Breast epithelium (tissue), 3 donors: ENCODE measurements at regions not wholly inside any gene's neighbourhood (a gene's known extent, or its start where the extent isn't known, plus 50 kb on each side); places are given as distances from the start of the nearest gene placed in this dataset.

Experiments used
- CTCF ChIP-seq, 3 donors: fragments of 450-650 bp; IDR thresholded peaks; one replicate each; pipeline ENCODE4 v1.5.1; 2016 to 2017; ENCODE audit warnings: antibody characterized with exemption in 3 of 3, mild to moderate bottlenecking in 3 of 3, moderate library complexity in 3 of 3
- POLR2A ChIP-seq: fragments of 450-650 bp; IDR thresholded peaks from one replicate; pipeline ENCODE4 v1.6.1; 2016; ENCODE audit warnings: antibody characterized with exemption, mild to moderate bottlenecking, moderate library complexity
- POLR2AphosphoS5 ChIP-seq, 3 donors: sonication (generic); formaldehyde crosslinking; IDR thresholded peaks; one replicate each; pipeline ENCODE4 v1.6.1; 2017; ENCODE audit warnings: antibody characterized with exemption in 3 of 3

GRCh38 chr7:49486974-49487829 lies 286.2 kb upstream of the VWC2 start:
- TF ChIP-seq CTCF (IDR thresholded peaks at IDR 0.05): no peak
- TF ChIP-seq POLR2AphosphoS5 (IDR thresholded peaks at IDR 0.05): no peak
- TF ChIP-seq POLR2A: no peak
